K562 (cell line): ENCODE measurements at regions not wholly inside any gene's neighbourhood (a gene's known extent, or its start where the extent isn't known, plus 50 kb on each side); places are given as distances from the start of the nearest gene placed in this dataset.

ENCODE experiments used
- ATAC-seq: fragments of 200-7000 bp; cut with Tn5 transposase; 3 replicates; pipeline ENCODE4 v1.9.1; 2020; ENCODE audit warnings: moderate library complexity
- BruUV-seq: library from RNA; stranded (reverse); fragments of 400-500 nt; replicated peaks from 2 replicates; lab custom pipeline; 2021; lab: Mats Ljungman, UMichigan
- CTCF ChIA-PET: fragments of 300-600 bp; formaldehyde crosslinking; extraction: SDS; loops from one replicate; lab custom pipeline; 2021; ENCODE audit warnings: low intra/inter-chr PET ratio; lab: Yijun Ruan, JAX
- POLR2A ChIA-PET: fragments of 300-600, 350-650 bp; sonication (Branson Sonifier 250); formaldehyde crosslinking; extraction: SDS; loops from one replicate; lab custom pipeline; 2021; ENCODE audit warnings: antibody characterized with exemption, inconsistent platforms; lab: Yijun Ruan, JAX
- DNase-seq, 4 experiments: peaks; one replicate each; pipeline versions ENCODE4 v3.0.0 to v3.0.0-alpha.2; 2011 to 2018; ENCODE audit warnings: low spot score in 3 of 4, mixed read lengths in 3 of 4; ENCODE audit errors: extremely low read depth in 1 of 4
- FAIRE-seq: peaks from 2 replicates; lab custom pipeline; 2011; peaks lifted over from hg19 to GRCh38; lab: Jason Lieb, UNC
- H2AFZ ChIP-seq: 2 replicates; pipeline ENCODE4 v1.6.0; 2011; ENCODE audit warnings: low read depth, low read length, control low read depth, inconsistent platforms
- H3K27ac ChIP-seq: fragments of 200-600 bp; 3 replicates; pipeline ENCODE4 v1.8.0; 2011; ENCODE audit warnings: low read depth, mild to moderate bottlenecking, control low read depth, inconsistent platforms, low read length, moderate library complexity, mixed read lengths; ENCODE audit errors: extremely low read depth
- H3K27me3 ChIP-seq, 2 experiments: fragments of 300-600 bp in 1 of 2; 2 replicates in 1 of 2; 3 replicates in 1 of 2; pipeline versions ENCODE4 v1.6.0 to v1.8.0; 2011; ENCODE audit warnings: inconsistent platforms in 2 of 2, low read length in 2 of 2, mild to moderate bottlenecking in 1 of 2, mixed read lengths in 1 of 2, moderate library complexity in 1 of 2; ENCODE audit not compliant: control insufficient read depth in 2 of 2, insufficient read depth in 2 of 2
- H3K36me3 ChIP-seq: fragments of 300-600 bp; 3 replicates; pipeline ENCODE4 v1.8.0; 2011; ENCODE audit warnings: mild to moderate bottlenecking, low read length, inconsistent platforms; ENCODE audit not compliant: control insufficient read depth, insufficient read depth
- H3K4me1 ChIP-seq, 2 experiments: fragments of 200-600 bp in 1 of 2; replicated peaks in 1 of 2; 2 replicates in 1 of 2; 3 replicates in 1 of 2; pipeline versions ENCODE4 v1.5.1 to v1.8.0; 2011; ENCODE audit warnings: inconsistent platforms in 2 of 2, low read length in 2 of 2, mild to moderate bottlenecking in 1 of 2, mixed read lengths in 1 of 2, moderate library complexity in 1 of 2; ENCODE audit not compliant: control insufficient read depth in 2 of 2, insufficient read depth in 2 of 2
- H3K4me2 ChIP-seq: 2 replicates; pipeline ENCODE4 v1.6.1; 2011; ENCODE audit warnings: low read length, control low read depth, inconsistent platforms, mixed read lengths; ENCODE audit not compliant: insufficient read depth
- H3K4me3 ChIP-seq: fragments of 200-600 bp; sonication (generic), shearing (Covaris generic); 2 replicates; pipeline ENCODE4 v1.5.1; 2016; ENCODE audit warnings: control low read depth, inconsistent platforms
- H3K79me2 ChIP-seq: fragments of 200-600 bp; 3 replicates; pipeline ENCODE4 v1.8.0; 2011; ENCODE audit warnings: low read length, inconsistent platforms; ENCODE audit not compliant: control insufficient read depth, insufficient read depth
- H3K9ac ChIP-seq, 2 experiments: 2 replicates each; pipeline versions ENCODE4 v1.6.0 to v1.6.1; 2011; ENCODE audit warnings: low read depth in 2 of 2, low read length in 2 of 2, control low read depth in 1 of 2, inconsistent platforms in 1 of 2, mild to moderate bottlenecking in 1 of 2, mixed read lengths in 1 of 2; ENCODE audit not compliant: insufficient read depth in 1 of 2
- H3K9me1 ChIP-seq: one replicate; pipeline ENCODE4 v1.6.0; 2011; ENCODE audit warnings: inconsistent platforms, mild to moderate bottlenecking, low read length, moderate library complexity; ENCODE audit not compliant: control insufficient read depth, insufficient read depth
- H3K9me3 ChIP-seq: replicated peaks from 2 replicates; pipeline ENCODE4 v1.5.1; 2011; ENCODE audit warnings: low read depth, low read length, inconsistent platforms; ENCODE audit not compliant: control insufficient read depth, insufficient read depth
- H4K20me1 ChIP-seq: replicated peaks from 2 replicates; pipeline ENCODE4 v1.6.1; 2011; ENCODE audit warnings: low read length, inconsistent platforms, mixed read lengths; ENCODE audit not compliant: control insufficient read depth, insufficient read depth
- BRD9 ChIP-seq: fragments of 450-650 bp; IDR thresholded peaks from 2 replicates; pipeline ENCODE4 v1.6.1; 2018; ENCODE audit warnings: low read depth; ENCODE audit not compliant: partially characterized antibody
- CHCHD3 ChIP-seq: fragments of 250-450 bp; sonication (Bioruptor Pico); IDR thresholded peaks from 2 replicates; pipeline ENCODE4 v2.1.2; 2022; ENCODE audit warnings: mild to moderate bottlenecking
- CREB3L1 ChIP-seq: fragments of 450-650 bp; IDR thresholded peaks from 2 replicates; pipeline ENCODE4 v1.6.1; 2014; ENCODE audit warnings: low read depth, mild to moderate bottlenecking, moderate library complexity, borderline replicate concordance
- DPF2 ChIP-seq: fragments of 450-650 bp; IDR thresholded peaks from 2 replicates; pipeline ENCODE4 v1.6.1; 2016
- EHMT2 ChIP-seq: fragments of 450-650 bp; IDR thresholded peaks from 2 replicates; pipeline ENCODE4 v1.6.1; 2018; ENCODE audit warnings: antibody characterized with exemption
- KLF6 ChIP-seq: fragments of 250-450 bp; sonication (Bioruptor Pico); IDR thresholded peaks from 2 replicates; pipeline ENCODE4 v1.4.0; 2020; ENCODE audit warnings: mild to moderate bottlenecking, moderate library complexity, borderline replicate concordance
- MAFG ChIP-seq: fragments of 450-650 bp; conservative IDR thresholded peaks from 2 replicates; pipeline ENCODE4 v1.6.1; 2016; ENCODE audit warnings: missing genetic modification characterization, missing compliant biosample characterization
- MXI1 ChIP-seq: IDR thresholded peaks from 2 replicates; pipeline ENCODE4 v1.6.1; 2011; ENCODE audit warnings: low read depth, mild to moderate bottlenecking, improper control_type of control experiment, low read length
- NFE2 ChIP-seq: IDR thresholded peaks from 2 replicates; pipeline ENCODE4 v1.6.1; 2014; ENCODE audit warnings: antibody characterized with exemption, low read depth
- POLR3G ChIP-seq: IDR thresholded peaks from 2 replicates; pipeline ENCODE4 v1.6.1; 2011; ENCODE audit not compliant: insufficient read length, insufficient replicate concordance; ENCODE audit errors: extremely low read depth
- PTRF ChIP-seq: fragments of 450-650 bp; IDR thresholded peaks from 2 replicates; pipeline ENCODE4 v1.6.1; 2016; ENCODE audit warnings: mild to moderate bottlenecking, missing genetic modification characterization, missing compliant biosample characterization
- SETDB1 ChIP-seq: IDR thresholded peaks from one replicate; pipeline ENCODE4 v1.6.1; 2012; ENCODE audit warnings: low read length, control low read depth, inconsistent platforms
- TCF15 ChIP-seq: fragments of 250-450 bp; sonication (Bioruptor Pico); IDR thresholded peaks from 2 replicates; pipeline ENCODE4 v1.8.0; 2022; ENCODE audit warnings: moderate library complexity, mild to moderate bottlenecking, inconsistent platforms
- TRIM28 ChIP-seq: fragments of 450-650 bp; IDR thresholded peaks from 2 replicates; pipeline ENCODE4 v1.6.1; 2017
- TSHZ1 ChIP-seq: fragments of 250-450 bp; sonication (Bioruptor Pico); IDR thresholded peaks from 2 replicates; pipeline ENCODE4 v1.4.0; 2020; ENCODE audit warnings: mild to moderate bottlenecking, moderate library complexity
- ZNF668 ChIP-seq: fragments of 250-450 bp; sonication (Bioruptor Pico); IDR thresholded peaks from 2 replicates; pipeline ENCODE4 v1.8.0; 2022; ENCODE audit warnings: mild to moderate bottlenecking, inconsistent platforms
- ZSCAN29 ChIP-seq: fragments of 450-650 bp; IDR thresholded peaks from 2 replicates; pipeline ENCODE4 v1.6.1; 2017
- WGBS: fragments of 100-300 bp; shearing (Covaris generic); methylation state at CpG from one replicate; pipeline ENCODE4 v1.1.6; 2016; ENCODE audit warnings: low coverage, mixed read lengths; ENCODE audit not compliant: insufficient coverage; ENCODE audit errors: missing lambda C conversion rate; 5-methylcytosine and 5-hydroxymethylcytosine counted together
- in situ Hi-C: fragments of 300-500 bp; cut with MboI; formaldehyde crosslinking; loops from 4 replicates; pipeline ENCODE4 v1.15.0; 2018; ENCODE audit warnings: inconsistent platforms, mixed read lengths
- intact Hi-C: fragments of 100-400 bp; cut with micrococcal nuclease; formaldehyde crosslinking; loops from 2 replicates; pipeline ENCODE4 v1.14.2; 2022
- TF ChIP-seq, protein P1 (sequence below): fragments of 450-650 bp; formaldehyde crosslinking; IDR thresholded peaks from 2 replicates; pipeline ENCODE4 v1.4.0; 2020; ENCODE audit warnings: mild to moderate bottlenecking, moderate library complexity

- peaks cover 0 to 2% of the 10 kb centered on the region in 2 experiments; a peak in 2 of 5 replicates for H3K27me3 ChIP-seq
- in situ Hi-C loops (loop anchor here (25.0 kb wide), 2 partner anchors 689 to 1164 kb away; no protein-coding TSS in a partner anchor), intact Hi-C loops (no loop called here)
- H3K9me3 ChIP-seq, result no peaks in the 10 kb centered on the region
- 3% methylated on average over 4 of the region's 4 CpGs for WGBS
- ChIA-PET CTCF (no interaction called here), POLR2A (no interaction called here)
- no TSS peak for BruUV-seq
- H3K4me3 ChIP-seq, result no peak overlapping the region
- H3K27ac ChIP-seq, result peak overlapping the region; percentile 30; the same call in 1 of the 3 replicates
- ATAC-seq, result peak; percentile 81
- H4K20me1 ChIP-seq, result no peaks in the 10 kb centered on the region
- no peak overlapping the region for H2AFZ ChIP-seq
- H3K4me1 ChIP-seq, result peaks cover 1 to 4% of the 10 kb centered on the region in 2 experiments; a peak in 2 of 5 replicates
- no peaks in the 10 kb centered on the region for H3K36me3 ChIP-seq
- H3K79me2 ChIP-seq, result no peaks in the 10 kb centered on the region
- DNase-seq, result peak in 2 of 4 experiments; percentile 32 to 41
- no peak overlapping the region for H3K9ac ChIP-seq
- FAIRE-seq, result peak; percentile 76
- H3K9me1 ChIP-seq, result no peaks in the 10 kb centered on the region
- no peak overlapping the region for H3K4me2 ChIP-seq
- no peak for TF ChIP-seq TSHZ1 (CRISPR knock-in tag)
- no peak for TF ChIP-seq BRD9
- no peak for TF ChIP-seq TCF15 (CRISPR knock-in tag)
- no peak for TF ChIP-seq PTRF (tag)
- TF ChIP-seq DPF2, result peak; percentile 56
- TF ChIP-seq KLF6, result no peak
- peak; percentile 61 for TF ChIP-seq MAFG (tag)
- TF ChIP-seq CHCHD3 (CRISPR knock-in tag), result no peak
- no peak for TF ChIP-seq ZNF668 (CRISPR knock-in tag)
- no peak for TF ChIP-seq TRIM28
- no peak for TF ChIP-seq SETDB1
- TF ChIP-seq, protein P1, sequence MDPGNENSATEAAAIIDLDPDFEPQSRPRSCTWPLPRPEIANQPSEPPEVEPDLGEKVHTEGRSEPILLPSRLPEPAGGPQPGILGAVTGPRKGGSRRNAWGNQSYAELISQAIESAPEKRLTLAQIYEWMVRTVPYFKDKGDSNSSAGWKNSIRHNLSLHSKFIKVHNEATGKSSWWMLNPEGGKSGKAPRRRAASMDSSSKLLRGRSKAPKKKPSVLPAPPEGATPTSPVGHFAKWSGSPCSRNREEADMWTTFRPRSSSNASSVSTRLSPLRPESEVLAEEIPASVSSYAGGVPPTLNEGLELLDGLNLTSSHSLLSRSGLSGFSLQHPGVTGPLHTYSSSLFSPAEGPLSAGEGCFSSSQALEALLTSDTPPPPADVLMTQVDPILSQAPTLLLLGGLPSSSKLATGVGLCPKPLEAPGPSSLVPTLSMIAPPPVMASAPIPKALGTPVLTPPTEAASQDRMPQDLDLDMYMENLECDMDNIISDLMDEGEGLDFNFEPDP (CRISPR knock-in tag), result no peak
- TF ChIP-seq NFE2, result peak; percentile 86
- TF ChIP-seq EHMT2, result no peak
- no peak for TF ChIP-seq POLR3G
- no peak for TF ChIP-seq MXI1
- TF ChIP-seq ZSCAN29, result no peak
- no peak for TF ChIP-seq CREB3L1
These were observed 322.9 kb downstream of the RAPGEF2 start for GRCh38 chr4:159425737-159426305.
